ENCODE measurements at regions not wholly inside any gene's neighbourhood (a gene's known extent, or its start where the extent isn't known, plus 50 kb on each side); places are given as distances from the start of the nearest gene placed in this dataset.

DNA sequence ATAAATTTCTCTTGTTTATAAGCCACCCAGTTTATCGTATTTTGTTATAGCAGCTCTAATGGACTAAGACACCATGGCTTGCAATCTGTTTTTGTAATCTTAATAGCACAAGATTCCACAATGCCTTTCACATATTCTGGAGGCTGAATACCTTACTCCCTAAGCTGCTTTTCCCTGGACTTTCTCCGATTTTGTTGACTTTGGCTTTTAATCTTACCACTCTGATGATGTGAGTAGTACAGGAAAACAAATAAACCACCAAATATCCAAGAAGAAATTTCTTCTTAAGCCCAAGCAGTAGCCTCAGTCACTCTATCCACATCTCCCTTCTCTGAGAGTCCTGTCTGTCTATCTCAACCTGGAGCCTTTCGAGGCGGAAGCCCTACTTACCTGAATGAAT is 838.6 kb downstream of the LTN1 start:
- H3K4me3 ChIP-seq (ENCODE audit: control insufficient read depth in 1 of 7, extremely low read depth in 1 of 7, insufficient read depth in 4 of 7, low read depth in 2 of 7, low read length in 6 of 7), result no peak overlapping the region
- CTCF ChIA-PET, result no interaction called here
- no peaks in the 10 kb centered on the region for H3K36me3 ChIP-seq (ENCODE audit: control insufficient read depth in 4 of 4, insufficient read depth in 4 of 4, low read length in 3 of 4)
- WGBS (ENCODE audit: insufficient coverage), result 100% methylated on average over 1 of the region's 4 CpGs
- no peaks in the 10 kb centered on the region for H3K9me3 ChIP-seq (ENCODE audit: control extremely low read depth in 1 of 5, control insufficient read depth in 4 of 5, insufficient read depth in 2 of 5, low read depth in 1 of 5, low read length in 4 of 5)
- DNase-seq, result no peak
- H3K4me1 ChIP-seq (ENCODE audit: control extremely low read depth in 1 of 4, control insufficient read depth in 4 of 4, insufficient read depth in 4 of 4, low read length in 3 of 4), result no peaks in the 10 kb centered on the region
- no peaks in the 10 kb centered on the region for H3K27me3 ChIP-seq (replicated peaks in 2 of 5; ENCODE audit: control insufficient read depth in 4 of 5, insufficient read depth in 5 of 5, low read length in 4 of 5)
- POLR2A ChIA-PET, result no interaction called here
- H3K27ac ChIP-seq (ENCODE audit: insufficient read depth in 1 of 2, low read depth in 1 of 2, low read length in 2 of 2, poor library complexity in 1 of 2, severe bottlenecking in 2 of 2), result no peak overlapping the region

DNA sequence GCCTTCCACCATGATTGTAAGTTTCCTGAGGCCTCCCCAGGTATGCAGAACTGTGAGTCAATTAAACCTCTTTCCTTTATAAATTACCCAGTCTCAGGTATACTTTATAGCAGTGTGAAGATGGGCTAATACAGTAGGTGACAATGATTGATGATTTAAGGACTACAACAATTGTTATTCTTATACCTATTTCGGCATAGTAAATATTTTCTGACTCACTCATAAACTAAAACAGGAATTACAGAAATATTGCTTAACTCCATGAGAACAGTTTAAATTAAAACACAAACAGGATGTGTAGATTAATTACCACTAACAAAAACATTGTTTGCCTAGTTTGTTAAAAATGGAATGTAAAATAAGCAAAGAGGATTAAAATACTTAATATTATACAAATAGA is 839.9 kb downstream of the LTN1 start:
- H3K4me1 ChIP-seq (ENCODE audit: control extremely low read depth in 1 of 4, control insufficient read depth in 4 of 4, insufficient read depth in 4 of 4, low read length in 3 of 4), result no peaks in the 10 kb centered on the region
- no peaks in the 10 kb centered on the region for H3K9me3 ChIP-seq (ENCODE audit: control extremely low read depth in 1 of 5, control insufficient read depth in 4 of 5, insufficient read depth in 2 of 5, low read depth in 1 of 5, low read length in 4 of 5)
- no CpG with 5 or more reads among the region's 1 CpG for WGBS (ENCODE audit: insufficient coverage)
- H3K27me3 ChIP-seq (replicated peaks in 2 of 5; ENCODE audit: control insufficient read depth in 4 of 5, insufficient read depth in 5 of 5, low read length in 4 of 5), result no peaks in the 10 kb centered on the region
- ChIA-PET CTCF (interaction anchor here (0.6 kb wide), 1 partner anchor 76 kb away, joined by 3 read pairs; no protein-coding TSS in a partner anchor), POLR2A (no interaction called here)
- no peaks in the 10 kb centered on the region for H3K36me3 ChIP-seq (ENCODE audit: control insufficient read depth in 4 of 4, insufficient read depth in 4 of 4, low read length in 3 of 4)
- H3K4me3 ChIP-seq (ENCODE audit: control insufficient read depth in 1 of 7, extremely low read depth in 1 of 7, insufficient read depth in 4 of 7, low read depth in 2 of 7, low read length in 6 of 7), result no peak overlapping the region
- DNase-seq, result no peak
- no peak overlapping the region for H3K27ac ChIP-seq (ENCODE audit: insufficient read depth in 1 of 2, low read depth in 1 of 2, low read length in 2 of 2, poor library complexity in 1 of 2, severe bottlenecking in 2 of 2)

DNA sequence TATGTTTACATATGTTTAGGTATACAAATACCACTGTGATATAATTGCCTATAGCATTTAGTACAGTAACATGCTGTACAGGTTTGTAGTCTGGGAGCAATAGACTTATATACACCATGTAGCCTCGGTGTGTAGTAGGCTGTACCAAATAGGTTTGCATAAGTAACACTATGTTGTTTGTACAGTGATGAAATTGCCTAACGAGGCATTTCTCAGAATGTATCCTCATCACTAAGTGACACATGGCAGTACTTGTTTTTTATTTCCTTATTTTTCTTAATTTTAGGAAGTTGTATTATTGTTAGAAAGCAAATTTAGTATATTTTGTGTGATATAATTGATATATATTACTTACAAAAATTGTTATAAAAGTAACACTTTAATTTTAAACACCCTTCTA is 840.9 kb downstream of the LTN1 start:
- Histone ChIP-seq H3K27ac (ENCODE audit: insufficient read depth in 1 of 2, low read depth in 1 of 2, low read length in 2 of 2, poor library complexity in 1 of 2, severe bottlenecking in 2 of 2) (no peak overlapping the region), H3K4me1 (ENCODE audit: control extremely low read depth in 1 of 4, control insufficient read depth in 4 of 4, insufficient read depth in 4 of 4, low read length in 3 of 4) (no peaks in the 10 kb centered on the region), H3K9me3 (ENCODE audit: control extremely low read depth in 1 of 5, control insufficient read depth in 4 of 5, insufficient read depth in 2 of 5, low read depth in 1 of 5, low read length in 4 of 5) (no peaks in the 10 kb centered on the region), H3K27me3 (replicated peaks in 2 of 5; ENCODE audit: control insufficient read depth in 4 of 5, insufficient read depth in 5 of 5, low read length in 4 of 5) (no peaks in the 10 kb centered on the region), H3K36me3 (ENCODE audit: control insufficient read depth in 4 of 4, insufficient read depth in 4 of 4, low read length in 3 of 4) (no peaks in the 10 kb centered on the region), H3K4me3 (ENCODE audit: control insufficient read depth in 1 of 7, extremely low read depth in 1 of 7, insufficient read depth in 4 of 7, low read depth in 2 of 7, low read length in 6 of 7) (no peak overlapping the region)
- ChIA-PET POLR2A (no interaction called here), CTCF (no interaction called here)
- WGBS (ENCODE audit: insufficient coverage), result no CpG with 5 or more reads among the region's 2 CpGs
- no peak for DNase-seq

DNA sequence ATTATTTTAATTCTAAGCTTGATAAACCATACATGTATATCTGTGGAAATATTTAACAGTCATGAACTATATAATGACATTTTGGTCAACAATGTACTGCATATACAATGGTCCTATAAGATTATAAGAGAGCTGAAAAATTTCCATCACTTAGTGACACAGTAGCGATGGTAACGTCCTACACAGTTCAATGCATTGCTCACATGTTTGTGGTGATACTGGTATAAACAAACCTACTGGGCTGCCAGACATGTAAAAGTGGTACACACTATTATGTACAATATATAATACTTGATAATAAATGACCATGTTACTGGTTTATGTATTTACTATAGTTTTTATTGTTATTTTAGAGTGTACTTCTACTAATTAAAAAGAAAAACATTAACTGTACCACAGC is 841.9 kb downstream of the LTN1 start:
- Histone ChIP-seq H3K9me3 (ENCODE audit: control extremely low read depth in 1 of 5, control insufficient read depth in 4 of 5, insufficient read depth in 2 of 5, low read depth in 1 of 5, low read length in 4 of 5) (no peaks in the 10 kb centered on the region), H3K27ac (ENCODE audit: insufficient read depth in 1 of 2, low read depth in 1 of 2, low read length in 2 of 2, poor library complexity in 1 of 2, severe bottlenecking in 2 of 2) (no peak overlapping the region), H3K4me1 (ENCODE audit: control extremely low read depth in 1 of 4, control insufficient read depth in 4 of 4, insufficient read depth in 4 of 4, low read length in 3 of 4) (no peaks in the 10 kb centered on the region), H3K4me3 (ENCODE audit: control insufficient read depth in 1 of 7, extremely low read depth in 1 of 7, insufficient read depth in 4 of 7, low read depth in 2 of 7, low read length in 6 of 7) (no peak overlapping the region), H3K36me3 (ENCODE audit: control insufficient read depth in 4 of 4, insufficient read depth in 4 of 4, low read length in 3 of 4) (no peaks in the 10 kb centered on the region), H3K27me3 (replicated peaks in 2 of 5; ENCODE audit: control insufficient read depth in 4 of 5, insufficient read depth in 5 of 5, low read length in 4 of 5) (no peaks in the 10 kb centered on the region)
- WGBS (ENCODE audit: insufficient coverage), result no CpG with 5 or more reads among the region's 2 CpGs
- ChIA-PET POLR2A (no interaction called here), CTCF (no interaction called here)
- DNase-seq, result no peak

DNA sequence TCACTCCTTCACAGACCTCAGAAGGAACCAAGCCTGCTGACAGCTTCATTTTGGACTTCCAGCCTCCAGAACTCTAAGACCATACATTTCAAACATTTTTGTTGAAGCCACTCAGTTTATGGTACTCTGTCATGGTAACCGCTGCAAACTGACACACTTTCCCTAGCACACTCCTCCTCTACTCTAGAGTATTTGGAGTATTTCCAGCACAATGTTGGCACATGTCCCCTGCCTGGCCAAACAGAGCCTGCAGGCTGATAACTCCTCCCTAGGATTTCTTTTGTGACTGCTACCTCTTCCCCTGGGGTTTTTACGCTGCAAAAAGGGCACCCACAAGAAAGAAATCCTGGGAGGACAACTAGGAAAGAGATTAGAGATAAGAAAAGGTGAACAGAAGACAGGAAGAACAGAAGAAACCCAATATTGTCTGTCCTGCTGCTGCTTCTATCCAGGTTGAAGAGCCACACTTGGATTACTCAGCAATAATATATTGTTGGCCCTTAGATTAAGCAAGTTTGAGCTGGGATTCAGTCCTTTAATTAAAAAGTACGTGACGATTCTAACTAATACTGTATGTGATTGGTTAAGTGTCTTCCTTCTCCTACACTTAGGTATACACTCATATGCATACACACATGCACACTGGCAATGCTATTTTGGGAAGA is 844.1 kb downstream of the LTN1 start:
- WGBS (ENCODE audit: insufficient coverage), result no CpG with 5 or more reads among the region's 4 CpGs
- DNase-seq, result no peak
- Histone ChIP-seq H3K9me3 (ENCODE audit: control extremely low read depth in 1 of 5, control insufficient read depth in 4 of 5, insufficient read depth in 2 of 5, low read depth in 1 of 5, low read length in 4 of 5) (no peaks in the 10 kb centered on the region), H3K4me3 (ENCODE audit: control insufficient read depth in 1 of 7, extremely low read depth in 1 of 7, insufficient read depth in 4 of 7, low read depth in 2 of 7, low read length in 6 of 7) (no peak overlapping the region), H3K4me1 (ENCODE audit: control extremely low read depth in 1 of 4, control insufficient read depth in 4 of 4, insufficient read depth in 4 of 4, low read length in 3 of 4) (no peaks in the 10 kb centered on the region), H3K27ac (ENCODE audit: insufficient read depth in 1 of 2, low read depth in 1 of 2, low read length in 2 of 2, poor library complexity in 1 of 2, severe bottlenecking in 2 of 2) (no peak overlapping the region), H3K36me3 (ENCODE audit: control insufficient read depth in 4 of 4, insufficient read depth in 4 of 4, low read length in 3 of 4) (no peaks in the 10 kb centered on the region), H3K27me3 (replicated peaks in 2 of 5; ENCODE audit: control insufficient read depth in 4 of 5, insufficient read depth in 5 of 5, low read length in 4 of 5) (no peaks in the 10 kb centered on the region)
- POLR2A ChIA-PET, result no interaction called here
- CTCF ChIA-PET, result no interaction called here

DNA sequence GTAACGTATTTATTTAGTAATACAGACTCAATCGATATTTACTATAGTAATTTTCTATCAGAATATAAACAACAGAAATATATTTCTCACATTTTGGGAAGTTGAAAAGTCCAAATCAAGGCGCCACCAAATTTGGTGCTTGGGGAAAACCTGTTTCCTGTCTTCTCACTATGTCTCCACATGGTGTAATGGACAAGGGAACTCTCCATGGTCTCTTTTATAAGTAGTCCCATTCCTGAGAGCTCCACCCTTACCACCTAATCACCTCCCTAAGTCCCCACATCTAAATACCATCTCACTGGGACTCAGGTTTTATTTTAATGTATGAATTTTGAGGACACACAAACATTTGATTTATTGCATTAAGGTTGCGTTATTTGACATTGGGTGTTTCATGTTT is 848.0 kb downstream of the LTN1 start:
- peaks cover 0 to 5% (median 2%) of the 10 kb centered on the region in 4 experiments for H3K4me1 ChIP-seq (ENCODE audit: control extremely low read depth in 1 of 4, control insufficient read depth in 4 of 4, insufficient read depth in 4 of 4, low read length in 3 of 4)
- H3K4me3 ChIP-seq (ENCODE audit: control insufficient read depth in 1 of 7, extremely low read depth in 1 of 7, insufficient read depth in 4 of 7, low read depth in 2 of 7, low read length in 6 of 7), result no peak overlapping the region
- WGBS (ENCODE audit: insufficient coverage), result no CpG with 5 or more reads among the region's 4 CpGs
- no peaks in the 10 kb centered on the region for H3K36me3 ChIP-seq (ENCODE audit: control insufficient read depth in 4 of 4, insufficient read depth in 4 of 4, low read length in 3 of 4)
- no peak overlapping the region for H3K27ac ChIP-seq (ENCODE audit: insufficient read depth in 1 of 2, low read depth in 1 of 2, low read length in 2 of 2, poor library complexity in 1 of 2, severe bottlenecking in 2 of 2)
- H3K9me3 ChIP-seq (ENCODE audit: control extremely low read depth in 1 of 5, control insufficient read depth in 4 of 5, insufficient read depth in 2 of 5, low read depth in 1 of 5, low read length in 4 of 5), result peaks cover 0 to 3% (median 0%) of the 10 kb centered on the region in 5 experiments
- DNase-seq, result no peak
- H3K27me3 ChIP-seq (replicated peaks in 2 of 5; ENCODE audit: control insufficient read depth in 4 of 5, insufficient read depth in 5 of 5, low read length in 4 of 5), result no peaks in the 10 kb centered on the region
- ChIA-PET CTCF (no interaction called here), POLR2A (no interaction called here)

DNA sequence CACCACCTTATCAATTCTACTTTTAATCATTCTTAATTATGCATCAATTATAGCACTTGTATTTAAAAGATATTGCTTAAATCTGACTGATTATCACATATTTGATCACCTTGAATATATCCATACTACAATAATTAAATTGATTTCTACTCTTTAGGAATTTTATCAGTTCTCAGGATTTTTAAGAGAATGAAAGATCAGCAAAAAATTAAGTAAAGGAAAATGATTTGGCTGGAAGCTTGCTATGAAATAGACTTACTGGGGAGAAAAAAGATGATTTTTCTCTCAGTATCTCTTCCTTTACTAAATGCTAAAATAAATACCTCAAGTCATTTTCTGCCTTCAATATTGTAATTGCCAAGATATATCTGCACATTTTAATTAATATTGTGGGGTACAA is 848.6 kb downstream of the LTN1 start:
- H3K36me3 ChIP-seq (ENCODE audit: control insufficient read depth in 4 of 4, insufficient read depth in 4 of 4, low read length in 3 of 4), result no peaks in the 10 kb centered on the region

More for the DNA sequence above, 848.6 kb downstream of the LTN1 start:
- CTCF ChIA-PET, result no interaction called here
- POLR2A ChIA-PET, result no interaction called here
- DNase-seq, result no peak
- peaks cover 0 to 5% (median 2%) of the 10 kb centered on the region in 4 experiments for H3K4me1 ChIP-seq (ENCODE audit: control extremely low read depth in 1 of 4, control insufficient read depth in 4 of 4, insufficient read depth in 4 of 4, low read length in 3 of 4)
- H3K27me3 ChIP-seq (replicated peaks in 2 of 5; ENCODE audit: control insufficient read depth in 4 of 5, insufficient read depth in 5 of 5, low read length in 4 of 5), result no peaks in the 10 kb centered on the region
- H3K4me3 ChIP-seq (ENCODE audit: control insufficient read depth in 1 of 7, extremely low read depth in 1 of 7, insufficient read depth in 4 of 7, low read depth in 2 of 7, low read length in 6 of 7), result no peak overlapping the region
- H3K9me3 ChIP-seq (ENCODE audit: control extremely low read depth in 1 of 5, control insufficient read depth in 4 of 5, insufficient read depth in 2 of 5, low read depth in 1 of 5, low read length in 4 of 5), result peaks cover 0 to 3% (median 0%) of the 10 kb centered on the region in 5 experiments
- H3K27ac ChIP-seq (ENCODE audit: insufficient read depth in 1 of 2, low read depth in 1 of 2, low read length in 2 of 2, poor library complexity in 1 of 2, severe bottlenecking in 2 of 2), result no peak overlapping the region

Measured in common myeloid progenitor, CD34-positive (primary cell).